PFSK-1 (cell line): ENCODE measurements at regions not wholly inside any gene's neighbourhood (a gene's known extent, or its start where the extent isn't known, plus 50 kb on each side); places are given as distances from the start of the nearest gene placed in this dataset.

Experiments
- POLR2AphosphoS5 ChIP-seq: IDR thresholded peaks from 2 replicates; pipeline ENCODE4 v1.6.1; 2012; ENCODE audit warnings: low read depth, mild to moderate bottlenecking, control low read depth, low read length, moderate library complexity
- REST ChIP-seq, 2 experiments: IDR thresholded peaks; 2 replicates each; pipeline versions ENCODE4 v1.6.1 to v1.8.0; 2011 to 2012; ENCODE audit warnings: low read depth in 2 of 2, low read length in 2 of 2, control low read depth in 1 of 2, inconsistent platforms in 1 of 2, mild to moderate bottlenecking in 1 of 2, moderate library complexity in 1 of 2; ENCODE audit not compliant: insufficient read depth in 1 of 2
- SIN3A ChIP-seq: IDR thresholded peaks from 2 replicates; pipeline ENCODE4 v1.6.1; 2012; ENCODE audit warnings: mild to moderate bottlenecking, low read length, moderate library complexity, borderline replicate concordance; ENCODE audit not compliant: insufficient read depth
- TAF1 ChIP-seq: IDR thresholded peaks from 2 replicates; pipeline ENCODE4 v1.6.1; 2012; ENCODE audit warnings: low read length, control low read depth, borderline replicate concordance; ENCODE audit not compliant: insufficient read depth

DNA sequence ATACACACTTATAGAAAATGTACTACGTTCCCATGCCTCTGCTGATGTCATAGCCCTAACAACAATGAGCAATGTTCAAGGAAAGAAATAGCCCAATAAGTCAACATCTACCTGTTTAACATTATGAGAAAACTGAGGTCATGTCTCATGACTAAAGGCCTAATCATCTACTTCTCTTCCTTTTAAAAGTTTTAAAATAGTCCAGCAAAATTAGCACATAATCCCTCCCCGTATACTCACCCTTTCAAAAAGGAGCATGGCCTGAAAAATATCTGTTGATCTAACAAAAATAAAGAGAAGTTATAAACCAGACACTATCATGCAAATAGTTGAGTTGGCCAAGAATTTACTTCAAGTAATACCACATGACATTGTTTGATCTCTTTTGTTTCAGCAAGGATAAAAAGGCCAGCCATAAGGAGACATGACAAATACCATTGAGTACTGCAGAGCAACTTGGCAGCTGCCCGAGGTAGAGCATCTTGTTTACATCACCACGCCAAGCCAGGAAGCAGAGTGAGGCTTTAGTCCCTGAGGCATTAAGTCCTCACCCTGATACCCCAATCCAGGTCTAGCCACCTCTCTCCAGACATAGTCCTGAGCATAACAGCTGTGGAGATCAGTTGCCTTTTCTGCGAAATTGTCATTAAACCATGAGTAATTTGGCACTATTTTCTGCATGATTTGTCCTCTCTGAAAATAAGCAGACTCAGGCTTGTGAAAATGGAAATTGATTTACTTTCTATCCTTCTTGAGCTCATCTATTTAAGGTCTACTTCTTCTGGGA, 137.4 kb upstream of the ETAA1 start:
- TF ChIP-seq REST (IDR thresholded peaks at IDR 0.05; ENCODE audit: insufficient read depth in 1 of 2, low read depth in 2 of 2, low read length in 2 of 2) (no peak), POLR2AphosphoS5 (no peak), SIN3A (no peak), TAF1 (no peak)
